HG03457 (cell line): ENCODE measurements at regions not wholly inside any gene's neighbourhood (a gene's known extent, or its start where the extent isn't known, plus 50 kb on each side); places are given as distances from the start of the nearest gene placed in this dataset.

ENCODE experiments used
- ATAC-seq: cut with Tn5 transposase; IDR thresholded peaks from one replicate; pipeline ENCODE4 v1.9.1; 2021; ENCODE audit warnings: moderate number of reproducible peaks; ENCODE audit not compliant: unreplicated experiment

DNA sequence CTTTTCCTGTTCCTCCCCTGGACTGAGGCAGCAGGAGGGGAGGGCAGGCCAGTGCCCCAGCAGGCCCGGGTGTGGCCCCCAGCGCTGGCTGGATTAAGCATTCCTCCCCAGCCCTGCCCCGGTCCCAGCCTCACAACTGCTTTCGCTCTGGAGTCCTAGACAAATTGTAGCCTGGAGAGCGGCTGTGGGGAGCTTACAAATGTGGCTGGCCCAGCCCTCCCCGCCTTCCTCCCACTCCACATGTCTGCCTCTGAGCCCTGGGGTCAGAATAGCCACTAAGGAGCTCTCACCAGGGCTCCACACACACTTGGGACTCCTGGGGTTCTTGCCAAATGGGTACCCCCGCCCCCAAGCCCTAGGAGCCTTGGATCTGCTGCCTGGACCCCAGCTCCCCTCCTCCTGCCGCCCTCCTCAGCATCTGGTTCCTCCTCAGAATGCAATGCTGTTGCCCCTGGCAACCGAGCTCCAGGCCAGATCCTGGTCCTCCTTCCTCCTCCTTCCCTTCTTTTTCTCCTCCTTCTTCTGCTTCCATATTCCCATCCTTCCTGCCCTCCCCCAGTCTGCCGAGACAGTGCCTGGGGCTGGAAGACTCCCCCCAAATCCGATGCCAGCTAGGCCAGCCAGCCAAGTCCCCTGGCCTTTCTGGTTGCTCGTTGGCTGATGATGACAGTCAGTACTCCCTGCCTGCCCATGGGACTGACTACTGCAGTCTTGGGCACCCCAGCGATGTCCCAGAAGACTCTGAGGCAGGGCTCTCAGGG, 91.1 kb downstream of the LINGO1 start:
- ATAC-seq = no peak

DNA sequence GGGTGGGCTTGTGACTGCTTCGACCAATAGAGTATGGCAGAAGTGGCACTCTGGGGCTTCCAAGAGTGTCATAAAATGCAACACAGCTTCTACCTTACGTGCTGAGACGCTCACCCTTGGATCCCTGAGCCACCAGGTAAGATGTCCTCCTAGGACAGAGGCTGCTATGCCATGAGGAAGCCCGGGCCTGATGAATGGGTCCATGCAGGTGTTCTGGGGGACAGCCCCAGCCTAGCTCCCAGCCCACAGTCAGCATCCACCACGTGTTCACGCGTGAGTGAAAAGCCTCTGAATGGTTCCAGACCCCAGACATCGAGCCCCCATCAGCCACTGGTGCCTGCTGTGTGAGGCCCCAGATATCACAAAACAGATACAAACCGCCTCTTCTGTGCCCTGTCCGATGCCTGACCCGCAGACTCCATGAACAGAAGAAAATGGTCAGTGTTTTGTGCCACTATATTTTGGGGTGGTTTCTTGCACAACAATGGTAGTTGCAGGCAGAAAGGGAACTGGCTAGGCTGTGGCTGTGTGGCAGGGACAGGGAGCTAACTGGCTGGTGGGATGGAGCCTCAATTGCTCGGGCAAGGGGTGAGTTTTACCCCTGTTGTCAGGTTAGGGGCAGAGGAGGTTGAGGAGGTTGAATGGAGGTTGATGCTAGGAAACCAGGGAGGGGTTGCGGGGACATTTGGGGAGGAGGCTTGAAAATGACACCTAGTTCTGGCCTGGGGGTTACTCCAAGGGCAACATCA, 92.2 kb downstream of the LINGO1 start:
- no peak for ATAC-seq

GRCh38 chr15:77538793-77539497, 93.8 kb downstream of the LINGO1 start:
- no peak for ATAC-seq

GRCh38 chr15:77538027-77538451, 94.7 kb downstream of the LINGO1 start:
- peak; percentile 68 for ATAC-seq

DNA sequence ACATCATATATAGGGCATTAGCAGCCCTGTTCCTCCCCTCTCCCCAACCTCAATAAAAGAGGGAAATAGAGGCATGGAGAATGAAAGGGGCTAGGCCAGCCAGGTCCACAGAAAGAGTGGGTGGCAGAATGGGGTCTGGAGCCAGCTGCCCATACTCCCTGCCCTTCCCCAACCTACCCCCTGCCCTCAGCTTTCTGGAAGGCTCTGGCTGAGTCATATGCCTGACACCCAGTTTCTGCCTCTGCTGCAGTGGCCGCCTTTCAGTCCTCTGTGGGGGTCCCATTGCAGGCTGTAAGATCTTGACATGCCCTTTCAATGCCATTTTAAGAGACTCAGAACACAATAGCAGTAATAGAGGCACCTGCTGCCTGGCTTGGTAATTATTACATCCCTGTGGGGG, 95.7 kb downstream of the LINGO1 start:
- no peak for ATAC-seq

GRCh38 chr15:77535845-77536244, 96.9 kb downstream of the LINGO1 start:
- no peak for ATAC-seq
